ENCODE measurements at regions not wholly inside any gene's neighbourhood (a gene's known extent, or its start where the extent isn't known, plus 50 kb on each side); places are given as distances from the start of the nearest gene placed in this dataset.

DNA sequence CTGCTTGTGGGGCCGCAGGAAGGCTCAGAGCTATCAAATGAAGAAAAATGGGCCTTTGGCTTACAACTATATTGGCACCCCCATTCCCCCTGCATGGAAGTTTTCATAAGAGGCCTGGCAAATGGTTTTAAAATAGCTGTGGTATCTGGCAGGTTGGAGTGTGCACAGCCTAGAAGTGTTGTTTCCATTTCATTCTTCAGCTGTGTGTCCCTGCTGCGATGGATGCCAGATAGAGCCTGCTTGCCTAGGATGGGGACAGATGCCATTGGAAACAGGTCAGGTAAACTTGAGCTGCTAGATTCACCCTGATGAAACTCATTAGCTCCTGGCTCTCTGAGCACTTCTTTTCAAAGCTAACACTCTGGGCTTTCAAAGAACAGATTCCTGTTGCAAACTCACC lies 183.3 kb downstream of the IRX1 start:
- Histone ChIP-seq H3K79me1 (ENCODE audit: insufficient read depth, low read depth, low read length, poor library complexity, severe bottlenecking) (no peaks in the 10 kb centered on the region), H3K9me3 (ENCODE audit: control insufficient read depth, low read depth, low read length) (no peaks in the 10 kb centered on the region), H3T11ph (ENCODE audit: low read length) (no peak overlapping the region), H3K14ac (ENCODE audit: insufficient read depth, low read length) (no peak overlapping the region), H4K5ac (ENCODE audit: insufficient read length, low read depth, low read length) (no peak overlapping the region), H3K4ac (ENCODE audit: low read depth, low read length) (no peak overlapping the region), H2BK120ac (ENCODE audit: low read depth, low read length, poor library complexity, severe bottlenecking) (no peak overlapping the region), H3K27ac (ENCODE audit: insufficient read length, low read depth, low read length) (no peak overlapping the region), H3K9ac (ENCODE audit: extremely low read depth, insufficient read length, low read length) (no peak overlapping the region), H2BK12ac (ENCODE audit: insufficient read length, low read depth, low read length) (no peak overlapping the region), H3K23me2 (ENCODE audit: insufficient read length, low read depth, low read length, poor library complexity, severe bottlenecking) (no peaks in the 10 kb centered on the region), H2BK5ac (ENCODE audit: insufficient read length, low read length) (no peak overlapping the region), H3K4me1 (ENCODE audit: insufficient read depth, low read length) (peaks cover 4% of the 10 kb centered on the region; the same call in 1 of the 2 replicates), H2AFZ (ENCODE audit: low read length) (no peak overlapping the region), H4K91ac (ENCODE audit: insufficient read length, low read depth, low read length) (no peak overlapping the region), H2BK15ac (ENCODE audit: low read depth, low read length) (no peak overlapping the region), H2BK20ac (ENCODE audit: low read depth, low read length, poor library complexity, severe bottlenecking) (no peak overlapping the region), H3K56ac (ENCODE audit: insufficient read length, low read depth, low read length) (no peak overlapping the region), H3K23ac (ENCODE audit: insufficient read length, low read depth, low read length) (no peak overlapping the region), H3K18ac (ENCODE audit: insufficient read length, low read depth, low read length) (no peak overlapping the region), H3K79me2 (ENCODE audit: insufficient read depth, low read length) (no peaks in the 10 kb centered on the region), H3K4me2 (ENCODE audit: insufficient read depth, insufficient read length, low read length) (no peak overlapping the region), H2AK5ac (ENCODE audit: insufficient read length, low read length) (no peak overlapping the region), H4K20me1 (ENCODE audit: control insufficient read depth, insufficient read depth, insufficient read length) (no peaks in the 10 kb centered on the region), H4K8ac (replicated peaks; ENCODE audit: insufficient read length, low read depth, low read length) (no peak overlapping the region), H3K27me3 (ENCODE audit: insufficient read depth, low read length) (no peaks in the 10 kb centered on the region)
- WGBS (ENCODE audit: extremely low coverage, insufficient read length, low lambda C conversion rate) = no CpG with 5 or more reads among the region's 2 CpGs
- H3K36me3 Mint-ChIP-seq (ENCODE audit: insufficient read depth in 1 of 3, low read depth in 3 of 3) = no peaks in the 10 kb centered on the region; a peak in 1 of 7 replicates
- no peaks in the 10 kb centered on the region; the same call in 1 of the 2 replicates for H3K27me3 Mint-ChIP-seq (ENCODE audit: low read depth)
- H3K27ac Mint-ChIP-seq = no peak overlapping the region
- TF ChIP-seq, protein P1, sequence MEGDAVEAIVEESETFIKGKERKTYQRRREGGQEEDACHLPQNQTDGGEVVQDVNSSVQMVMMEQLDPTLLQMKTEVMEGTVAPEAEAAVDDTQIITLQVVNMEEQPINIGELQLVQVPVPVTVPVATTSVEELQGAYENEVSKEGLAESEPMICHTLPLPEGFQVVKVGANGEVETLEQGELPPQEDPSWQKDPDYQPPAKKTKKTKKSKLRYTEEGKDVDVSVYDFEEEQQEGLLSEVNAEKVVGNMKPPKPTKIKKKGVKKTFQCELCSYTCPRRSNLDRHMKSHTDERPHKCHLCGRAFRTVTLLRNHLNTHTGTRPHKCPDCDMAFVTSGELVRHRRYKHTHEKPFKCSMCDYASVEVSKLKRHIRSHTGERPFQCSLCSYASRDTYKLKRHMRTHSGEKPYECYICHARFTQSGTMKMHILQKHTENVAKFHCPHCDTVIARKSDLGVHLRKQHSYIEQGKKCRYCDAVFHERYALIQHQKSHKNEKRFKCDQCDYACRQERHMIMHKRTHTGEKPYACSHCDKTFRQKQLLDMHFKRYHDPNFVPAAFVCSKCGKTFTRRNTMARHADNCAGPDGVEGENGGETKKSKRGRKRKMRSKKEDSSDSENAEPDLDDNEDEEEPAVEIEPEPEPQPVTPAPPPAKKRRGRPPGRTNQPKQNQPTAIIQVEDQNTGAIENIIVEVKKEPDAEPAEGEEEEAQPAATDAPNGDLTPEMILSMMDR (conservative IDR thresholded peaks at IDR 0.05) = no peak
- H3K9me3 Mint-ChIP-seq = 0 out of 5 replicates have a peak, but pooled peaks cover 0 to 4% of the 10 kb centered on the region in 2 experiments
- DNase-seq = no peak
- H3K4me1 Mint-ChIP-seq = peaks cover 16 to 17% of the 10 kb centered on the region in 2 experiments; a peak in 3 of 4 replicates
- H3K4me3 Mint-ChIP-seq = no peak overlapping the region

Data from H9 (cell line).